HL-60 (cell line): ENCODE measurements at regions not wholly inside any gene's neighbourhood (a gene's known extent, or its start where the extent isn't known, plus 50 kb on each side); places are given as distances from the start of the nearest gene placed in this dataset.

Experiments used
- DNase-seq, 2 experiments: peaks; one replicate each; pipeline ENCODE4 v3.0.0-alpha.2; 2010 to 2020; ENCODE audit warnings: low read depth in 1 of 2, low spot score in 1 of 2
- H3K27ac ChIP-seq: fragments of 250-450 bp; sonication (Bioruptor Pico); replicated peaks from 2 replicates; pipeline ENCODE4 v1.5.1; 2020; ENCODE audit warnings: mild to moderate bottlenecking, moderate library complexity
- H3K27me3 ChIP-seq: fragments of 250-450 bp; sonication (Bioruptor Pico); 2 replicates; pipeline ENCODE4 v1.5.1; 2021; ENCODE audit warnings: mild to moderate bottlenecking, moderate library complexity; ENCODE audit not compliant: insufficient read depth, poor library complexity, severe bottlenecking
- H3K4me3 ChIP-seq: replicated peaks from 2 replicates; pipeline ENCODE4 v1.5.1; 2011; ENCODE audit warnings: mild to moderate bottlenecking, control low read depth, low read length; ENCODE audit not compliant: insufficient read depth
- GABPA ChIP-seq: IDR thresholded peaks from 2 replicates; pipeline ENCODE4 v1.6.1; 2012; ENCODE audit warnings: low read depth
- POLR2AphosphoS5 ChIP-seq: IDR thresholded peaks from 2 replicates; pipeline ENCODE4 v1.6.1; 2012; ENCODE audit warnings: low read depth
- REST ChIP-seq: IDR thresholded peaks from 2 replicates; pipeline ENCODE4 v1.6.1; 2012; ENCODE audit warnings: low read depth; ENCODE audit not compliant: insufficient replicate concordance
- SPI1 ChIP-seq: IDR thresholded peaks from 2 replicates; pipeline ENCODE4 v1.6.1; 2012; ENCODE audit warnings: low read depth, mild to moderate bottlenecking, borderline replicate concordance
- TF ChIP-seq, protein P1 (sequence below): IDR thresholded peaks from one replicate; pipeline ENCODE4 v1.5.1; 2011; ENCODE audit warnings: low read length, control low read depth, inconsistent platforms; ENCODE audit not compliant: insufficient read depth

- no peak for DNase-seq
- Histone ChIP-seq H3K27me3 (no peaks in the 10 kb centered on the region), H3K4me3 (no peak overlapping the region), H3K27ac (no peak overlapping the region)
- TF ChIP-seq, protein P1, sequence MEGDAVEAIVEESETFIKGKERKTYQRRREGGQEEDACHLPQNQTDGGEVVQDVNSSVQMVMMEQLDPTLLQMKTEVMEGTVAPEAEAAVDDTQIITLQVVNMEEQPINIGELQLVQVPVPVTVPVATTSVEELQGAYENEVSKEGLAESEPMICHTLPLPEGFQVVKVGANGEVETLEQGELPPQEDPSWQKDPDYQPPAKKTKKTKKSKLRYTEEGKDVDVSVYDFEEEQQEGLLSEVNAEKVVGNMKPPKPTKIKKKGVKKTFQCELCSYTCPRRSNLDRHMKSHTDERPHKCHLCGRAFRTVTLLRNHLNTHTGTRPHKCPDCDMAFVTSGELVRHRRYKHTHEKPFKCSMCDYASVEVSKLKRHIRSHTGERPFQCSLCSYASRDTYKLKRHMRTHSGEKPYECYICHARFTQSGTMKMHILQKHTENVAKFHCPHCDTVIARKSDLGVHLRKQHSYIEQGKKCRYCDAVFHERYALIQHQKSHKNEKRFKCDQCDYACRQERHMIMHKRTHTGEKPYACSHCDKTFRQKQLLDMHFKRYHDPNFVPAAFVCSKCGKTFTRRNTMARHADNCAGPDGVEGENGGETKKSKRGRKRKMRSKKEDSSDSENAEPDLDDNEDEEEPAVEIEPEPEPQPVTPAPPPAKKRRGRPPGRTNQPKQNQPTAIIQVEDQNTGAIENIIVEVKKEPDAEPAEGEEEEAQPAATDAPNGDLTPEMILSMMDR, result no peak
- TF ChIP-seq POLR2AphosphoS5, result no peak
- TF ChIP-seq REST, result no peak
- no peak for TF ChIP-seq GABPA
- no peak for TF ChIP-seq SPI1
Measured at GRCh38 chrX:129000797-129001196, 522.5 kb downstream of the SMARCA1 start.

DNA sequence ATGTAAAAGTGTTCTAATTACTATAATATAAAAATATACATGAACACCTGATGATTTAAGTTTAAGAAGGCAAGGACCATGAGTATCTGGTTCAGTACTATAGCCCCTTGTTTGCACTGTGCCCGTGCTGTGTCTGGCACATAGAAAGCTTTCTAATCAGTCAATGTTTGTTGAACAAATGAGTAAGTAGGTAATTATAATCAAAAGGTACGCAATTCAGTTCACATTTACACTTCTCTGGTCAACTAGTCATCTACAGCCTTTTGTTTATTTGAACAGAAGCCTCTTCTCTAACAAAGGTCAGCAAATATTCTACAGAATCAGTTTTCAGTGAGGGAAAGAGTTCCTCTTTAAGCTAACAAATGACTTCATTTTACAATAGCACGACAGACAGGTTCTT lies 523.3 kb downstream of the SMARCA1 start:
- H3K27me3 ChIP-seq, result no peaks in the 10 kb centered on the region
- no peak overlapping the region for H3K27ac ChIP-seq
- TF ChIP-seq, protein P1, result no peak
- TF ChIP-seq POLR2AphosphoS5, result no peak
- TF ChIP-seq REST, result no peak
- no peak for TF ChIP-seq SPI1
- no peak for TF ChIP-seq GABPA
- no peak for DNase-seq
- no peak overlapping the region for H3K4me3 ChIP-seq

DNA sequence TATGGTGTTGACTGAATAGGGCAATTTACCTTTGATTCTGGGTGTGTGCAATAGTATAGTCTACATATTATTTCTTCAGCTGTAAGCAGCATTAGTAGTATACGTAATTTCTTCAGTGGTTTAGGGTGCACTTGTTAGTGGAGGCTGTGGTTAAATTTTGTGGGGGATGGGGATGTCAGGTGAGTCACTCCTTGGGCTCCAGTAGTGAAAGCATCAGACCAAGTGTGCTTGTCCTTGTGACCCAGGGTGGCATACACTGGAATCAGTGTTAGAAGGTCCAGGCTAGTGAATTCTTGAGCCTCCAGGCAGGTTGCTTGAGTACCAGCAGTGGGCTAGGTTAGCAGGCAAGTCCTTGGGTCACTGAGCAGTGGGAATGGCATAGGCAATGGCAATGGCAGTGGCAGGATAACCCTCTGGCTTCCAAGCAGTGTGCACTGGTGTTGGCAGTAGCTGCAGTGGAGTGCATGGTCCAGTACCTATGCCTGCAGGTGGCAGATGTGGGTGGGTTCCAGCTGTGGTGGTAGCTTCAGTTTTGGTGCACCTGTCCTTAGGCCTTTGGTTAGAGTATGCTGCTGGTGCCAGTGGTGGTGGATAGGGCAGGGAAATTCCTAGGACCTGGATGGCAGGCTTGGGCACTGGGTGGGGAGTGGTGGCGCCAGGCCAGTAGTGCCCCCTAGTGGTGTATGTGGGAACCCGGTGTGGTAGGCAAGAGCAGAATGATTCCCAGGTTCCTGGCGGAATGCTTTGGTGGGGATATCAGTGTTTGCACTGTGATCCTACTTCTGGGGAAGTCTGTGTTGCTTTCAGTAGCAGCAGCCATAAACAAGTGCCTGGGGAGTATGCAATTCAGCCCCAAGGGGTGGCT lies 531.0 kb downstream of the SMARCA1 start:
- Histone ChIP-seq H3K4me3 (no peak overlapping the region), H3K27ac (no peak overlapping the region), H3K27me3 (no peaks in the 10 kb centered on the region)
- TF ChIP-seq, protein P1, result no peak
- TF ChIP-seq REST (no peak), GABPA (no peak), POLR2AphosphoS5 (no peak)
- DNase-seq, result no peak
